ENCODE measurements at regions not wholly inside any gene's neighbourhood (a gene's known extent, or its start where the extent isn't known, plus 50 kb on each side); places are given as distances from the start of the nearest gene placed in this dataset.

DNA sequence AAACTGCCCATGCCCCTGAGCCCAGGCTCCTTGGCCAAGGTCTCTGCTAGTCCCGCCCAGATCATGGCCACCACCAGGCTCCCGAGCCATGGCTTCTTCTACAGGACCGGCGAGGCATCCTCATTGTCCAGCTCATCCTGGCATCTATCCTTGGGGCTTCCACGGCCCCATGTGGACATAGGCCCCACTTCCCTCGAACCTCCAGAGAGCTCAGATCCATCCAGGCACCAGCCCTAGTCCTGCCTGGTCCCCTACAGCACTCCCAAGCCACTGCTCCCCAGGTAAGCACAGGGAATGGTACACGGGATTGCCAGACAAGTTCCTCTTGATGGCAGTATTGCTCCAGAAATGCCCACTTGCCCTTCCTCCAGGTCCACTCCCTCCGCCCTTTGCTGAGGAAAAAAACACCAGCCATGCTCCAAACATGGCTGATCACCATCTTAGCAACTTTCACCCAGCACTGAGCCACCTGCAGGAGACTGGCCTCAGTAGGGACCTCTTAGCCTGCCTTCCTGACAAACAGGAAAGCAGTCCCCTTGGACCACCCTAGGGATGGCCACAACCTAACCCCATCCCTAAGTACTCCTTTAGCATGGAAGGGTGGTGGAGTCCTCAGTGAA lies 272.1 kb upstream of the AGTR2 start:
- WGBS, 5 donors, result 55 to 92% (median 83%) methylated on average over 2 to 8 of the region's 8 CpGs
- Histone ChIP-seq H3K4me3 (peak overlapping the region in 1 of 8 donors; percentile 15), H3K27me3 (replicated peaks in 1 of 7) (no peaks in the 10 kb centered on the region), H3K4me1 (peaks cover 0 to 9% (median 0%) of the 10 kb centered on the region in 6 donors), H3K9me3 (peaks cover 0 to 9% (median 0%) of the 10 kb centered on the region in 8 donors), H3K36me3 (no peaks in the 10 kb centered on the region), H3K27ac (no peak overlapping the region)
- DNase-seq, result peak; percentile 83
- intact Hi-C loops (cut with DNase I; ENCODE audit: low total_unique reads), result no loop called here
- TF ChIP-seq POLR2A (IDR thresholded peaks at IDR 0.05), result no peak
- TF ChIP-seq, protein P1, sequence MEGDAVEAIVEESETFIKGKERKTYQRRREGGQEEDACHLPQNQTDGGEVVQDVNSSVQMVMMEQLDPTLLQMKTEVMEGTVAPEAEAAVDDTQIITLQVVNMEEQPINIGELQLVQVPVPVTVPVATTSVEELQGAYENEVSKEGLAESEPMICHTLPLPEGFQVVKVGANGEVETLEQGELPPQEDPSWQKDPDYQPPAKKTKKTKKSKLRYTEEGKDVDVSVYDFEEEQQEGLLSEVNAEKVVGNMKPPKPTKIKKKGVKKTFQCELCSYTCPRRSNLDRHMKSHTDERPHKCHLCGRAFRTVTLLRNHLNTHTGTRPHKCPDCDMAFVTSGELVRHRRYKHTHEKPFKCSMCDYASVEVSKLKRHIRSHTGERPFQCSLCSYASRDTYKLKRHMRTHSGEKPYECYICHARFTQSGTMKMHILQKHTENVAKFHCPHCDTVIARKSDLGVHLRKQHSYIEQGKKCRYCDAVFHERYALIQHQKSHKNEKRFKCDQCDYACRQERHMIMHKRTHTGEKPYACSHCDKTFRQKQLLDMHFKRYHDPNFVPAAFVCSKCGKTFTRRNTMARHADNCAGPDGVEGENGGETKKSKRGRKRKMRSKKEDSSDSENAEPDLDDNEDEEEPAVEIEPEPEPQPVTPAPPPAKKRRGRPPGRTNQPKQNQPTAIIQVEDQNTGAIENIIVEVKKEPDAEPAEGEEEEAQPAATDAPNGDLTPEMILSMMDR (IDR thresholded peaks at IDR 0.05 in 8 of 11, conservative IDR thresholded peaks at IDR 0.05 in 3 of 11), result peak in 4 of 11 experiments; percentile 11 to 63 (median 42)

DNA sequence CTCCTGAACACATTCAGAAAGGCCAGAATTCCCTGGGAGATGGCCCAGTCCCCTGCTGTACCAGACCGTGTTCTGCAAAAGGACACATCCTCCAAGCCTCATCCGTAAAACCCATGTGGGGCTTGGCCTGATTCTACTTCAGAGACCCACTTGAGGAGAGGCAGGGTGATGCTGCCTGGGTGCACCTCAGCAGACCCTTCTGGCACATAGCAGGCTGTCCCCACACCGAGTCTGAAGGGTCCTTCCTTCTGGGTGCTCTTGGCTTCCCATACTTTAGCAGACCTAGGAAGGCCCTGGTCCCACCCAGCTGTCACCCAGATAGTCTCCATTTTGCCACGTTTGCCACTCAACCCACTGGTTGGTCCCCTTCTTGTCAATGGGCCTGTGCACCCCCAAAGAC lies 270.1 kb upstream of the AGTR2 start:
- Histone ChIP-seq H3K36me3 (no peaks in the 10 kb centered on the region), H3K27me3 (replicated peaks in 1 of 7) (no peaks in the 10 kb centered on the region), H3K4me3 (no peak overlapping the region), H3K27ac (no peak overlapping the region), H3K9me3 (peaks cover 0 to 8% (median 0%) of the 10 kb centered on the region in 8 donors), H3K4me1 (peaks cover 0 to 6% (median 0%) of the 10 kb centered on the region in 6 donors)
- 58 to 100% (median 80%) methylated on average over 2 to 4 of the region's 4 CpGs for WGBS, 5 donors
- no peak for DNase-seq
- TF ChIP-seq POLR2A (IDR thresholded peaks at IDR 0.05) (no peak), POLR2AphosphoS5 (IDR thresholded peaks at IDR 0.05) (no peak)
- TF ChIP-seq, protein P1 (IDR thresholded peaks at IDR 0.05 in 8 of 11, conservative IDR thresholded peaks at IDR 0.05 in 3 of 11), result no peak
- intact Hi-C loops (cut with DNase I; ENCODE audit: low total_unique reads), result no loop called here

DNA sequence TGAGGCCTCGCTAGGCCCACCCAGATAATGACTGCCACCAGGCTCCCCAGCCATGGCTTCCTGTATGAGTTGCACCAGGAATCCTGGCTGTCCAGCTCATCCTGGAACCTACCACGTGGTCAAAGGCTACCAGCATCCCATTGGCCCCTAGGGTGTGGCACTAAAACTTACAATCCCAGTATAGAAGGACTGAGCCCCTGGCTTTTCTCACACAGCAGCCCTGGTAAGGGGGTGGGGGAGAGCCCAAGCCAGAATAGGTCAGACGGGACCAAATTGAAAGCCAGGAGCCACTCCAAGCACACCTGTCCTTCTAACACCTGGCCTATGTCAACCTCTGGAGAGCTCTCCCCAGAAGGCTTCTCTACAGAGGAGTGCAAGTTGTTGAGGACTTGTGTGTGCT lies 269.3 kb upstream of the AGTR2 start:
- no peak for DNase-seq
- WGBS, 5 donors, result 62 to 95% (median 71%) methylated on average over 1 to 3 of the region's 3 CpGs
- TF ChIP-seq, protein P1 (IDR thresholded peaks at IDR 0.05 in 8 of 11, conservative IDR thresholded peaks at IDR 0.05 in 3 of 11), result no peak
- TF ChIP-seq POLR2AphosphoS5 (IDR thresholded peaks at IDR 0.05), result no peak
- no peak for TF ChIP-seq POLR2A (IDR thresholded peaks at IDR 0.05)
- Histone ChIP-seq H3K27ac (no peak overlapping the region), H3K4me1 (peaks cover 0 to 6% (median 0%) of the 10 kb centered on the region in 6 donors), H3K9me3 (peaks cover 0 to under 1% (median 0%) of the 10 kb centered on the region in 8 donors), H3K27me3 (replicated peaks in 1 of 7) (no peaks in the 10 kb centered on the region), H3K4me3 (no peak overlapping the region), H3K36me3 (no peaks in the 10 kb centered on the region)
- intact Hi-C loops (cut with DNase I; ENCODE audit: low total_unique reads), result no loop called here

DNA sequence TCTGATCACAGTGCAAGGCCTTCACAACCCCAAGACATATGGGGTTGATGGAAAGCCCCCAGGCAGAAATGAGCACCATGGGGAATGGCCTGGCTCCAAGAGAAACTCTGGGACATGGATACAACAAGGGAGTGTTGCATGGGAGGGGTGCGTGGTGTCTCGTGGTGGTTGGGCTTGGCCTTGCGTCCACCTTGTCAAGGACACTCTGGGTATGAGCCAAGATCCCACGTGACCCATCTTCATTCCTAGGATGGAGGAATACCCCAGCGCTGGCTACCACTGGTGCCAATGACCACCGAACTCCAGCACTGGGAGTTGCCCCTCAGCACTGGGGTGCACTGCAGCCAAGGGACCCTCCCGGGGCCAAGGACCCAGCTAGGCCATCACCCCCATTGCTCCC lies 267.5 kb upstream of the AGTR2 start:
- Histone ChIP-seq H3K4me3 (no peak overlapping the region), H3K27me3 (replicated peaks in 1 of 7) (peaks cover 0 to 10% (median 0%) of the 10 kb centered on the region in 7 donors), H3K9me3 (no peaks in the 10 kb centered on the region), H3K27ac (no peak overlapping the region), H3K4me1 (peaks cover 0 to 6% (median 0%) of the 10 kb centered on the region in 6 donors), H3K36me3 (no peaks in the 10 kb centered on the region)
- 85 to 95% (median 87%) methylated on average over 3 to 7 of the region's 7 CpGs for WGBS, 5 donors
- no peak for DNase-seq
- TF ChIP-seq POLR2AphosphoS5 (IDR thresholded peaks at IDR 0.05), result no peak
- TF ChIP-seq, protein P1 (IDR thresholded peaks at IDR 0.05 in 8 of 11, conservative IDR thresholded peaks at IDR 0.05 in 3 of 11), result no peak
- no peak for TF ChIP-seq POLR2A (IDR thresholded peaks at IDR 0.05)
- intact Hi-C loops (cut with DNase I; ENCODE audit: low total_unique reads), result no loop called here
